Neural cell (in vitro differentiated cells): ENCODE measurements at regions not wholly inside any gene's neighbourhood (a gene's known extent, or its start where the extent isn't known, plus 50 kb on each side); places are given as distances from the start of the nearest gene placed in this dataset.

Experiments used
- H2AFZ ChIP-seq: fragments of 200-600, 300-800 bp; sonication (generic), shearing (Covaris generic); 2 replicates; pipeline ENCODE4 v1.6.0; 2014; ENCODE audit warnings: low read depth, mild to moderate bottlenecking, antibody characterized with exemption, low read length, moderate library complexity
- H3F3A ChIP-seq: fragments of 200-600 bp; shearing (Covaris generic); 2 replicates; pipeline ENCODE4 v1.6.1; 2016; ENCODE audit warnings: mild to moderate bottlenecking, moderate library complexity, mixed read lengths, antibody characterized with exemption, low read length; ENCODE audit not compliant: insufficient read depth, poor library complexity, severe bottlenecking
- H3K27ac ChIP-seq: fragments of 200-600, 300-800 bp; sonication (generic), shearing (Covaris generic); 2 replicates; pipeline ENCODE4 v1.5.1; 2014; ENCODE audit warnings: mild to moderate bottlenecking, low read length, moderate library complexity
- H3K27me3 ChIP-seq: fragments of 300-800, 200-600 bp; sonication (generic), shearing (Covaris generic); 2 replicates; pipeline ENCODE4 v1.6.0; 2014; ENCODE audit warnings: mild to moderate bottlenecking, low read depth, low read length, moderate library complexity; ENCODE audit not compliant: insufficient read depth
- H3K36me3 ChIP-seq: fragments of 300-800, 200-600 bp; sonication (generic), shearing (Covaris generic); 2 replicates; pipeline ENCODE4 v1.5.1; 2014; ENCODE audit warnings: mild to moderate bottlenecking, antibody characterized with exemption, low read length, moderate library complexity; ENCODE audit not compliant: insufficient read depth
- H3K4me2 ChIP-seq: fragments of 300-800, 200-600 bp; sonication (generic), shearing (Covaris generic); 2 replicates; pipeline ENCODE4 v1.6.0; 2014; ENCODE audit warnings: mild to moderate bottlenecking, low read length
- H3K4me3 ChIP-seq: fragments of 300-800, 200-600 bp; sonication (generic), shearing (Covaris generic); 2 replicates; pipeline ENCODE4 v1.5.1; 2014; ENCODE audit warnings: mild to moderate bottlenecking, low read length, moderate library complexity
- H3K79me2 ChIP-seq: fragments of 200-600 bp; shearing (Covaris generic); replicated peaks from 2 replicates; pipeline ENCODE4 v1.6.0; 2014; ENCODE audit warnings: mild to moderate bottlenecking, low read length, moderate library complexity; ENCODE audit not compliant: insufficient read depth
- H3K9ac ChIP-seq: fragments of 300-800, 200-600 bp; sonication (generic), shearing (Covaris generic); 2 replicates; pipeline ENCODE4 v1.6.1; 2016; ENCODE audit warnings: mild to moderate bottlenecking, low read length, mixed read lengths
- H3K9me2 ChIP-seq: fragments of 200-600 bp; shearing (Covaris generic); 2 replicates; pipeline ENCODE4 v1.6.1; 2016; ENCODE audit warnings: mild to moderate bottlenecking, low read length, mixed read lengths; ENCODE audit not compliant: insufficient read depth
- H3K9me3 ChIP-seq: fragments of 200-600, 300-800 bp; sonication (generic), shearing (Covaris generic); 2 replicates; pipeline ENCODE4 v1.6.1; 2016; ENCODE audit warnings: mild to moderate bottlenecking, mixed run types, low read length, moderate library complexity, mixed read lengths
- H4K20me1 ChIP-seq: fragments of 200-600 bp; shearing (Covaris generic); 2 replicates; pipeline ENCODE4 v1.6.1; 2016; ENCODE audit warnings: mild to moderate bottlenecking, mixed run types; ENCODE audit not compliant: insufficient read depth
- CTCF ChIP-seq: fragments of 450-650 bp; IDR thresholded peaks from 2 replicates; pipeline ENCODE4 v1.5.1; 2014; ENCODE audit warnings: antibody characterized with exemption, mild to moderate bottlenecking, moderate library complexity; ENCODE audit not compliant: poor library complexity, severe bottlenecking
- EP300 ChIP-seq: fragments of 450-650 bp; conservative IDR thresholded peaks from 2 replicates; pipeline ENCODE4 v1.6.1; 2014; ENCODE audit warnings: antibody characterized with exemption, mild to moderate bottlenecking, moderate library complexity; ENCODE audit not compliant: poor library complexity, severe bottlenecking
- EZH2 ChIP-seq: fragments of 200-600, 300-800 bp; shearing (Covaris generic), sonication (generic); IDR thresholded peaks from 2 replicates; pipeline ENCODE4 v1.6.1; 2014; ENCODE audit warnings: antibody characterized with exemption, low read length, borderline replicate concordance, mild to moderate bottlenecking; ENCODE audit not compliant: insufficient read depth, poor library complexity, severe bottlenecking
- MXI1 ChIP-seq: fragments of 450-650 bp; conservative IDR thresholded peaks from 2 replicates; pipeline ENCODE4 v1.6.1; 2014; ENCODE audit warnings: antibody characterized with exemption, mild to moderate bottlenecking; ENCODE audit not compliant: poor library complexity, severe bottlenecking
- POLR2AphosphoS5 ChIP-seq: IDR thresholded peaks from 2 replicates; pipeline ENCODE4 v1.6.1; 2012
- RAD21 ChIP-seq: fragments of 450-650 bp; conservative IDR thresholded peaks from 2 replicates; pipeline ENCODE4 v1.6.1; 2014; ENCODE audit warnings: antibody characterized with exemption, mild to moderate bottlenecking, moderate library complexity
- REST ChIP-seq: IDR thresholded peaks from 2 replicates; pipeline ENCODE4 v1.6.1; 2012; ENCODE audit warnings: borderline replicate concordance
- SMC3 ChIP-seq: fragments of 450-650 bp; conservative IDR thresholded peaks from 2 replicates; pipeline ENCODE4 v1.6.1; 2014; ENCODE audit warnings: antibody characterized with exemption, mild to moderate bottlenecking, moderate library complexity; ENCODE audit not compliant: poor library complexity
- TAF1 ChIP-seq: IDR thresholded peaks from 2 replicates; pipeline ENCODE4 v1.6.1; 2012; ENCODE audit warnings: low read depth

GRCh38 chr9:16348531-16348930, 521.9 kb downstream of the BNC2 start:
- Histone ChIP-seq H4K20me1 (no peaks in the 10 kb centered on the region), H3K4me3 (no peak overlapping the region), H3K36me3 (no peaks in the 10 kb centered on the region), H2AFZ (no peak overlapping the region), H3K4me2 (no peak overlapping the region), H3K79me2 (no peaks in the 10 kb centered on the region), H3F3A (no peaks in the 10 kb centered on the region), H3K9me3 (no peaks in the 10 kb centered on the region), H3K9ac (no peak overlapping the region), H3K27ac (no peak overlapping the region), H3K27me3 (no peaks in the 10 kb centered on the region), H3K9me2 (no peaks in the 10 kb centered on the region)
- no peak for TF ChIP-seq SMC3
- no peak for TF ChIP-seq CTCF
- TF ChIP-seq REST = no peak
- no peak for TF ChIP-seq RAD21
- no peak for TF ChIP-seq EZH2
- TF ChIP-seq POLR2AphosphoS5 = no peak
- TF ChIP-seq EP300 = no peak
- TF ChIP-seq TAF1 = no peak
- TF ChIP-seq MXI1 = no peak

GRCh38 chr9:16352251-16352650, 518.2 kb downstream of the BNC2 start:
- Histone ChIP-seq H2AFZ (no peak overlapping the region), H3K36me3 (no peaks in the 10 kb centered on the region), H3K27ac (no peak overlapping the region), H3K9me3 (no peaks in the 10 kb centered on the region), H3F3A (no peaks in the 10 kb centered on the region), H4K20me1 (no peaks in the 10 kb centered on the region), H3K4me2 (no peak overlapping the region), H3K9ac (no peak overlapping the region), H3K27me3 (no peaks in the 10 kb centered on the region), H3K9me2 (no peaks in the 10 kb centered on the region), H3K4me3 (no peak overlapping the region), H3K79me2 (no peaks in the 10 kb centered on the region)
- TF ChIP-seq REST (no peak), EP300 (no peak), MXI1 (no peak)
